ENCODE measurements at regions not wholly inside any gene's neighbourhood (a gene's known extent, or its start where the extent isn't known, plus 50 kb on each side); places are given as distances from the start of the nearest gene placed in this dataset.
"Not testable (repeated sequence)": the region's sequence is repeated elsewhere in the genome, so short reads cannot be mapped to it uniquely, and the experiment has no call there.

- Histone ChIP-seq H3K9me3 (ENCODE audit: severe bottlenecking) (no peaks in the 10 kb centered on the region), H3K4me3 (ENCODE audit: severe bottlenecking) (no peak overlapping the region), H3K27me3 (ENCODE audit: insufficient read depth, poor library complexity, severe bottlenecking) (peaks cover 20% of the 10 kb centered on the region), H3K36me3 (ENCODE audit: low read depth) (no peaks in the 10 kb centered on the region), H3K4me1 (ENCODE audit: insufficient read depth, poor library complexity, severe bottlenecking) (no peaks in the 10 kb centered on the region), H3K27ac (ENCODE audit: poor library complexity, severe bottlenecking) (no peak overlapping the region)
- ATAC-seq (ENCODE audit: low read depth), result no peak
- TF ChIP-seq CTCF (IDR thresholded peaks at IDR 0.05; ENCODE audit: poor library complexity, severe bottlenecking), result no peak
- no peak for DNase-seq (ENCODE audit: low spot score)
Measured at GRCh38 chr9:90201766-90202165, 440.9 kb downstream of the DIRAS2 start.

- ATAC-seq (ENCODE audit: low read depth), result no peak
- Histone ChIP-seq H3K9me3 (ENCODE audit: severe bottlenecking) (no peaks in the 10 kb centered on the region), H3K4me3 (ENCODE audit: severe bottlenecking) (no peak overlapping the region), H3K27ac (ENCODE audit: poor library complexity, severe bottlenecking) (no peak overlapping the region), H3K4me1 (ENCODE audit: insufficient read depth, poor library complexity, severe bottlenecking) (no peaks in the 10 kb centered on the region), H3K27me3 (ENCODE audit: insufficient read depth, poor library complexity, severe bottlenecking) (peaks cover 20% of the 10 kb centered on the region), H3K36me3 (ENCODE audit: low read depth) (no peaks in the 10 kb centered on the region)
- no peak for TF ChIP-seq CTCF (IDR thresholded peaks at IDR 0.05; ENCODE audit: poor library complexity, severe bottlenecking)
- no peak for DNase-seq (ENCODE audit: low spot score)
Measured at GRCh38 chr9:90204128-90204831, 438.3 kb downstream of the DIRAS2 start.

GRCh38 chr9:90213045-90213444, 429.6 kb downstream of the DIRAS2 start:
- not testable (repeated sequence) for H3K36me3 ChIP-seq (ENCODE audit: low read depth); ATAC-seq (ENCODE audit: low read depth); H3K9me3 ChIP-seq (ENCODE audit: severe bottlenecking); H3K27me3 ChIP-seq (ENCODE audit: insufficient read depth, poor library complexity, severe bottlenecking); H3K27ac ChIP-seq (ENCODE audit: poor library complexity, severe bottlenecking); H3K4me1 ChIP-seq (ENCODE audit: insufficient read depth, poor library complexity, severe bottlenecking); H3K4me3 ChIP-seq (ENCODE audit: severe bottlenecking); DNase-seq (ENCODE audit: low spot score)

GRCh38 chr9:90219548-90220118, 423.0 kb downstream of the DIRAS2 start:
- ATAC-seq (ENCODE audit: low read depth) (no peak), DNase-seq (ENCODE audit: low spot score) (no peak)
- Histone ChIP-seq H3K4me1 (ENCODE audit: insufficient read depth, poor library complexity, severe bottlenecking) (no peaks in the 10 kb centered on the region), H3K4me3 (ENCODE audit: severe bottlenecking) (no peak overlapping the region), H3K9me3 (ENCODE audit: severe bottlenecking) (no peaks in the 10 kb centered on the region), H3K27ac (ENCODE audit: poor library complexity, severe bottlenecking) (no peak overlapping the region), H3K36me3 (ENCODE audit: low read depth) (no peaks in the 10 kb centered on the region), H3K27me3 (ENCODE audit: insufficient read depth, poor library complexity, severe bottlenecking) (no peaks in the 10 kb centered on the region)
- peak; percentile 29 for TF ChIP-seq CTCF (IDR thresholded peaks at IDR 0.05; ENCODE audit: poor library complexity, severe bottlenecking)

- H3K4me1 ChIP-seq (ENCODE audit: insufficient read depth, poor library complexity, severe bottlenecking); H3K27ac ChIP-seq (ENCODE audit: poor library complexity, severe bottlenecking); H3K9me3 ChIP-seq (ENCODE audit: severe bottlenecking); H3K36me3 ChIP-seq (ENCODE audit: low read depth); H3K4me3 ChIP-seq (ENCODE audit: severe bottlenecking); DNase-seq (ENCODE audit: low spot score); ATAC-seq (ENCODE audit: low read depth); H3K27me3 ChIP-seq (ENCODE audit: insufficient read depth, poor library complexity, severe bottlenecking): not testable (repeated sequence)
Measured at GRCh38 chr9:90221899-90222298, 420.7 kb downstream of the DIRAS2 start.

GRCh38 chr9:90226839-90227338, 415.7 kb downstream of the DIRAS2 start:
- not testable (repeated sequence) for H3K27me3 ChIP-seq (ENCODE audit: insufficient read depth, poor library complexity, severe bottlenecking); H3K36me3 ChIP-seq (ENCODE audit: low read depth); H3K27ac ChIP-seq (ENCODE audit: poor library complexity, severe bottlenecking); H3K4me1 ChIP-seq (ENCODE audit: insufficient read depth, poor library complexity, severe bottlenecking); ATAC-seq (ENCODE audit: low read depth); H3K4me3 ChIP-seq (ENCODE audit: severe bottlenecking); H3K9me3 ChIP-seq (ENCODE audit: severe bottlenecking)
- TF ChIP-seq CTCF (IDR thresholded peaks at IDR 0.05; ENCODE audit: poor library complexity, severe bottlenecking), result peak; percentile 85
- DNase-seq (ENCODE audit: low spot score), result peak; percentile 52

- H3K36me3 ChIP-seq (ENCODE audit: low read depth); H3K9me3 ChIP-seq (ENCODE audit: severe bottlenecking); H3K27ac ChIP-seq (ENCODE audit: poor library complexity, severe bottlenecking); DNase-seq (ENCODE audit: low spot score); H3K4me3 ChIP-seq (ENCODE audit: severe bottlenecking); ATAC-seq (ENCODE audit: low read depth); H3K4me1 ChIP-seq (ENCODE audit: insufficient read depth, poor library complexity, severe bottlenecking); H3K27me3 ChIP-seq (ENCODE audit: insufficient read depth, poor library complexity, severe bottlenecking): not testable (repeated sequence)
Measured at GRCh38 chr9:90233081-90233480, 409.5 kb downstream of the DIRAS2 start.
